Right lobe of liver (tissue), 4 donors: ENCODE measurements at regions not wholly inside any gene's neighbourhood (a gene's known extent, or its start where the extent isn't known, plus 50 kb on each side); places are given as distances from the start of the nearest gene placed in this dataset.

Experiments
- CTCF ChIP-seq, 4 donors: fragments of 200-600 bp in 3 of 4; fragments of 450-650 bp in 1 of 4; IDR thresholded peaks; one replicate each; pipeline versions ENCODE4 v1.5.1 to v1.8.0; 2016 to 2022; ENCODE audit warnings: antibody characterized with exemption in 4 of 4, mild to moderate bottlenecking in 2 of 4
- POLR2A ChIP-seq: fragments of 450-650 bp; IDR thresholded peaks from one replicate; pipeline ENCODE4 v1.6.1; 2017; ENCODE audit warnings: antibody characterized with exemption, mild to moderate bottlenecking
- donor health status: DM: no; HTN: no; CAD: no.
- donor health status: DM: no; HTN: no; CAD: no.
- donor health status: DM: no; HTN: yes; CAD: no.

DNA sequence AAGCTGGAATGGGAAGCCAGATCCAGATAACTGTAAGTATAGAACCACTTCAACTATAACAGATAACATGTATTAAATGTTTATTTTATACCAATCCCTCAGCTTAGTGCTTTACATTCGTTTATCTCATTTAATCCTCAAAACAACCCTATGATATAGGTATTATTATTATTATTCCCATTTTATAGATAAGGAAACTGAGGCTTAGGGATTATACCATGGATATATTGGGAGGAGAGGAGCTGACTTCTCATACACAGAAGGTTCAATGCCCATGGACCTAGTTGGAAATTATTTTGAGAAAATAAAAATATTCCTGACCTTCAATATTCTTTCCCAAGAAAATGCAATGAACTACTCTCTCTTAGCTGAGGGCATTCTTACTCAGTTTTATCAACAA, 140.4 kb upstream of the C11orf58 start:
- no peak for TF ChIP-seq CTCF (IDR thresholded peaks at IDR 0.05)
- no peak for TF ChIP-seq POLR2A
